NCI-H69 (cell line): ENCODE measurements at regions not wholly inside any gene's neighbourhood (a gene's known extent, or its start where the extent isn't known, plus 50 kb on each side); places are given as distances from the start of the nearest gene placed in this dataset.
A peak's percentile ranks its signal among the peaks of the same experiment; 100 is the strongest.
"Not testable (repeated sequence)": the region's sequence is repeated elsewhere in the genome, so short reads cannot be mapped to it uniquely, and the experiment has no call there.

Experiments
- DNase-seq: peaks from one replicate; lab custom pipeline; 2025; lab: John Stamatoyannopoulos, UW

- no peak for DNase-seq
These were observed 70.0 kb downstream of the MZT1 start for GRCh38 chr13:72657379-72657778.

- no peak for DNase-seq
These were observed 71.1 kb downstream of the MZT1 start for GRCh38 chr13:72656357-72656756.

- DNase-seq, result peak; percentile 26
These were observed 73.9 kb downstream of the MZT1 start for GRCh38 chr13:72653506-72653905.

GRCh38 chr13:72652681-72653080 lies 74.7 kb downstream of the MZT1 start:
- no peak for DNase-seq

GRCh38 chr13:72651144-72651543 lies 76.3 kb downstream of the MZT1 start:
- DNase-seq, result peak; percentile 53

- DNase-seq, result no peak
These were observed 77.3 kb downstream of the MZT1 start for GRCh38 chr13:72650051-72650700.

- DNase-seq, result peak; percentile 9
These were observed 78.8 kb downstream of the MZT1 start for GRCh38 chr13:72648513-72649065.

GRCh38 chr13:72647422-72647821 lies 80.0 kb downstream of the MZT1 start:
- no peak for DNase-seq

- DNase-seq, result no peak
These were observed 81.9 kb downstream of the MZT1 start for GRCh38 chr13:72645521-72645920.

- DNase-seq, result peak; percentile 49
These were observed 84.0 kb downstream of the MZT1 start for GRCh38 chr13:72643311-72643989.

- no peak for DNase-seq
These were observed 88.1 kb downstream of the MZT1 start for GRCh38 chr13:72639377-72639776.

GRCh38 chr13:72638059-72638815 lies 89.2 kb downstream of the MZT1 start:
- peak; percentile 60 for DNase-seq

- DNase-seq, result peak; percentile 86
These were observed 89.9 kb downstream of the MZT1 start for GRCh38 chr13:72637561-72637960.

- no peak for DNase-seq
These were observed 92.6 kb downstream of the MZT1 start for GRCh38 chr13:72634859-72635258.

GRCh38 chr13:72622546-72622945 lies 104.9 kb downstream of the MZT1 start:
- DNase-seq, result no peak

- no peak for DNase-seq
These were observed 106.6 kb downstream of the MZT1 start for GRCh38 chr13:72620874-72621273.

GRCh38 chr13:72617951-72618350 lies 109.5 kb downstream of the MZT1 start:
- DNase-seq, result no peak

GRCh38 chr13:72617186-72617585 lies 110.2 kb downstream of the MZT1 start:
- no peak for DNase-seq

- not testable (repeated sequence) for DNase-seq
These were observed 117.1 kb downstream of the MZT1 start for GRCh38 chr13:72610251-72610891.

GRCh38 chr13:72599178-72599743 lies 128.2 kb downstream of the MZT1 start:
- no peak for DNase-seq

- DNase-seq, result no peak
These were observed 137.2 kb downstream of the MZT1 start for GRCh38 chr13:72590091-72590740.
